GM21526 (cell line): ENCODE measurements at regions not wholly inside any gene's neighbourhood (a gene's known extent, or its start where the extent isn't known, plus 50 kb on each side); places are given as distances from the start of the nearest gene placed in this dataset.
"Not testable (repeated sequence)": the region's sequence is repeated elsewhere in the genome, so short reads cannot be mapped to it uniquely, and the experiment has no call there.

Experiments used
- ATAC-seq: cut with Tn5 transposase; IDR thresholded peaks from one replicate; pipeline ENCODE4 v1.9.1; 2021; ENCODE audit warnings: moderate library complexity; ENCODE audit not compliant: unreplicated experiment, low FRiP score

DNA sequence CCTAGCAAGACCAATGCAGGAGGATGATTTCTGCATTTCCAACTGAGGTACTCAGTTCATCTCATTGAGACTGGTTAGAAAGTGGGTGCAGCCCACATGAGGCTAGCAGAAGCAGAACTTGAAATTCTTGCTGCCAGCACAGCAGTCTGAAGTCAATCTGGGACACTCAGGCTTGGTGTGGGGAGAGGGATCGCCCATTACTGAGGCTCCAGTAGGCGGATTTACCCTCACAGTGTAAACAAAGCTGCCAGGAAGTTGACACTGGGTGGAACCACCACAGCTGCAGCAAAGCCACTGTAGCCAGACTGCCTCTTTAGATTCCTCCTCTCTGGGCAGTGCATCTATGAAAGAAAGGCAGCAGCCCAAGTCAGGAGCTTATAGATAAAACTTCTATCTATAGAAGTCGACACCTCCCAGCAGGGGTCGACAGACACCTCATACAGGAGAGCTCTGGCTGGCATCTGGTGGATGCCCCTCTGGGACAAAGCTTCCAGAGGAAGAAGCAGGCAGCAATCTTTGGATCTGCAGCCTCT, 1793.4 kb downstream of the OLFM4 start:
- ATAC-seq, result not testable (repeated sequence)

DNA sequence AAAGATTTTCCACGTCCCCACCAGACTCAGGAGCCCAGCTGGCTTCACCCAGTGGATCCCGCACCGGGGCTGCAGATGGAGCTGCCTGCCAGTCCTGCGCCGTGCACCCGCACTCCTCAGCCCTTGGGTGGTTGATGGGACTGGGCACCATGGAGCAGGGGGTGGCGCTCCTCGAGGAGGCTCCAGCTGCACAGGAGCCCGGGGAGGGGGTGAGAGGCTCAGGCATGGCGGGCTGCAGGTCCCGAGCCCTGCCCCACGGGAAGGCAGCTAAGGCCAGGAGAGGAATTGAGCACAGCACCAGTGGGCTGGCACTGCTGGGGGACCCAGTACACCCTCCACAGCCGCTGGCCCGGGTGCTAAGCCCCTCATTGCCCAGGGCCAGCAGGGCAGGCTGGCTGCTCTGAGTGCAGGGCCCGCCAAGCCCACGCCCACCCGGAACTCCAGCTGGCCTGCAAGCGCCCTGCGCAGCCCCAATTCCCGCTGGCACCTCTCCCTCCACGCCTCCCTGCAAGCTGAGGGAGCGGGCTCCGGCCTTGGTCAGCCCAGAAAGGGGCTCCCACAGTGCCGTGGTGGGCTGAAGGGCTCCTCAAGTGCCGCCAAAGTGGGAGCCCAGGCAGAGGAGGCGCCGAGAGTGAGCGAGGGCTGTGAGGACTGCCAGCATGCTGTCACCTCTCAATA, 1800.9 kb downstream of the OLFM4 start:
- ATAC-seq, result not testable (repeated sequence)

DNA sequence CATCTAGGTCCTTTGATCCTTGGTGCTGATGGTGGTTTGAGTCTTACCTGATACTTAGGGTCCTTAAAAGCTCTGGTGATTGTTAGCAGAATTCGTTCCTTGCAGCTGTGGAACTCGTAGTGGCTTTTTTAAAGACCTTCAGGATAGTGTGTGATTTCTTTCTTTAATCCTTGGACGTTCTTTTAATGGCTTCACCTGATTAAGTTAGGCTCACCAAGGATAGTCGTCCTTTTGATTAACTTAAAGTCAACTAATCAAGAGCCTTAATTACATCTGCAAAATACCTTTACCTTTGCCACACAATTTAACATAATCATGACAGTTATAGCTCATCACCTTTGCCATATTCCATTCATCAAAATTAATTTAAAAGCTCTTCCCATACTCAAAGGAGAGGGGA, 1807.7 kb downstream of the OLFM4 start:
- no peak for ATAC-seq

GRCh38 chr13:54841682-54842081, 1813.1 kb downstream of the OLFM4 start:
- ATAC-seq, result no peak

DNA sequence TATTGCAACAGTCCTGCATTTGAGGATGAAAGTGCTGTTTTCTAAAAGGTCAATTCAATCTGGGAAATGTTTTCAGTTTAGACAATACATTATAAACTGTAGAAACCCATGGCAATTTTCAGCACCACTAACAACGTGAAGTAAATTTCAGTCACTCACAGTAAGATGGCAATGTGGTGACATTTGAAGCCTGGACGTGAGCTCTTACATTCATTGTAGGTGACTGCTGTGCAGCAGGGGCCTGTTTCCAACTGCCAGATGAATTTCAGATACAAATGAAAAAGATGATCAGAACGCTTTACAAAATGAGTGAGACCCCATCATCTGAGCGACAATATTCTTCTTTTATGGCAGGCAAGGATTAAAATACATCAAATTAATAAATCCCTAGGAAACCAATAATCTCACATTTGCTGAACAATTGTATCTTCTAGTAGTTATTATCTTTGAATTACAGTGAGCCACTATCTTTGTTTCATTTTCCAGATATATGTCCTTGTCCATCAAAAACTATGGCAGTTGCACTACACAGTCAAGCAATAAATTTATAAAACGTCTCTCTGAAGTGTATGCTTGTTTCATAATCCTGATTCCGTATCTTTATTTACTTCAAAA, 1816.8 kb downstream of the OLFM4 start:
- ATAC-seq, result no peak

GRCh38 chr13:54852831-54853230, 1824.2 kb downstream of the OLFM4 start:
- no peak for ATAC-seq

DNA sequence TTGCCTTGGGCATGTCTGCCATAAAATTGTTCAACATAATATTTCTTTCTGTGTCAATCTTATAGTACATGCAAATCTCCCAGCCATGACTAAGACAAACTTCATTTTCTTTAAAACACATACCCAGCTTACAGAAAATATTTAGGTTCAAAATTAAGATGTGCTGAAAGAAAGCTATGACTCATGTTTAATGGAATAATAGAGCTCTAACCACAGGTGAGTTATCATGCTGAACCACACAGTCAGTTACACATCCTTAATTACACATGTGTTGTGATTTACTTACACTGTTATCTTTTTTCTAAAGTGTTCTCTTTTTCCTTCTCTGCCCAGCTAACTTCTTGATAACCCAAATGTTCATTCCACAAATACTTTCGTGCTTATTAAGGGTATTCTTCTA, 1831.2 kb downstream of the OLFM4 start:
- no peak for ATAC-seq

- no peak for ATAC-seq
Measured at GRCh38 chr13:54875111-54875510, 1846.5 kb downstream of the OLFM4 start.

GRCh38 chr13:54879036-54879435, 1850.4 kb downstream of the OLFM4 start:
- no peak for ATAC-seq

DNA sequence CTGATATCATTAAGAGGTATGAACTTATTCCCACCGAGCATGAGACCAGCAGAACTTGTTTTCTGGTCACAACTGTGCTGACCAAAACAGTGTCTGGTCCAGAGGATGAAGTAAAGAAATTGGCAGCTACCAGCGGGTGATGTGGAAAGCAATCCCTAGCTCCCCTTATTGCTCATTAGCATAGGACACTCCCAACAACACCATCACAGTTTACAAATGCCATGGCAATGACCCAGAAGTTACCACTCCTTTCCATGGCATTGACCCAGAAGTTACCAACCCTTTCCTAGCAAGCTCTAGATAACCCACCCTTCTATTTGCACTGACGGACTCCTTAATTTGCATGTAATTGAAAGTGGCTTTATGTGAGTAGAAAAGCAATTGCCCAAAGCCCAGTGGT, 1856.1 kb downstream of the OLFM4 start:
- ATAC-seq, result no peak

GRCh38 chr13:54890976-54891375, 1862.4 kb downstream of the OLFM4 start:
- no peak for ATAC-seq

DNA sequence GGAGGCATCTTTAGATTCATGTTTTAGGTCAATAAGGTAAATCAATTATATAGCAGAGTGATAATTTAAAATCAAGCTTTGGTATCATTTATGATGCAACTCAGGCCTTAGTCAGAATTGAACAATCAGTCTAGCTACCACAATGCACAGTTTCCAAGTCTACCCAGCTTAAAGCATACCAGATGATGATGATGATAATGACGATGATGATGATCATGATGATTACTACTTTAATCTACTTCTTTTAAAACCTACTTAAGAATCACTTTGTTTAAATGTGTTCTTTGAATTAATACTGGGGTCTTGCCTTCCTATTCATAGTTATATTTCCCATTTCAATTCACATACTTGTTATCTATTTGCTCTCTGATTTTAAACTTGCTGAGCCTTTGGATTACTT, 1872.7 kb downstream of the OLFM4 start:
- ATAC-seq, result no peak

- ATAC-seq, result no peak
Measured at GRCh38 chr13:54912367-54912766, 1883.8 kb downstream of the OLFM4 start.

DNA sequence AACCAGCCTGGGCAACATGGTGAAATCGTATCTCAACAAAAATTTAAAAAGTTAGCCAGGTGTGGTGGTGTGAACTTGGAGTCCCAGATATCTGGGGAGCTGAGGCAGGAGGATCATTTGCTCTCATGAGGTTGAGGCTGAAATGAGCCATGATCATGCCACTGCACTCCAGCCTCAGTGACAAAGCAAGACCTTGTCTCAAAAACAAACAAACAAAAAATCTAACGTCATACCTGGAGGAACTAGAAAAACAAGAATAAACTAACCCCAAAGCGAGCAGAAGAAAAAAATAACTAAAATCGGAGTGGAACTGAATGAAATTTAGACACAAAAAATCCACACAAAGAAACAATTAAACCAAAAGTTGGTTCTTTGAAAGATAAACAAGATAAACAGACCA, 1885.1 kb downstream of the OLFM4 start:
- ATAC-seq, result no peak

DNA sequence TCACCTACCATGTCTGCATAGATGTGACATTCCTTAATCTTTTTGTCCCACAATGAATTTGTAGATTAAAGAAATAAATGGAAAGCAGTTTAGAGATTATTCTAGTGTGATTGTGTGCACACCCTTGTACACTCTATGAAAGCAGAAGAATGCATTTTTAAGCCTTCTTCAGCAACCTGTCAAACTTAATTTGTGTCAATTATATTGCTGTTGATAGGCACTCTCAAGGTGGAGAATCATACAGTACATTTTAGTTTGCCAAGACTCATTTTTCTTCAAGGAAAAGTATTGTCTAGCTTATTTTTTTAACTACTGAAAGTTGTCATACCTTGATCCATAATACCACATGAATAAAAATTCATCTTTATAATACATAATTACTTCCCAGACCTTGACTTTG, 1898.9 kb downstream of the OLFM4 start:
- no peak for ATAC-seq

GRCh38 chr13:54928071-54928470, 1899.5 kb downstream of the OLFM4 start:
- no peak for ATAC-seq

DNA sequence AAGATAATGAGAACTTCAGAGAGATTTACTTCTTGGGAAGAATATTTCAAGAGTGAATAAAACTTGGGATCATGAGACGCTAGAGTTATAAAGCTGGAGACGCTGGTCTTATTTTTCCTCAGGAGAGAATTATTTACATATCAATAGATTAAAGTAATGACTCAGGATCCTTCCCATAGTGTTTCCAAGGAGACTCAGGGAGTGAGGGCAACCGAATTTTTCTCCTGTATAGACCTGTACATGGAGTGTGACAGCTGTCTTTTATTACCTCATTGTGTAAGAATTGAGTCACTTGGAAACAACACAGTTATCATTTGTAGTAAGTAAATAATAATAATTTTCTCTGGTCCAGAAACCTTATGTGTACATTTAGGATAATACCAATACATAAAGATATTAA, 1905.5 kb downstream of the OLFM4 start:
- ATAC-seq, result no peak

GRCh38 chr13:54945973-54946372, 1917.4 kb downstream of the OLFM4 start:
- no peak for ATAC-seq

- ATAC-seq, result no peak
Measured at GRCh38 chr13:54949735-54950134, 1921.1 kb downstream of the OLFM4 start.

DNA sequence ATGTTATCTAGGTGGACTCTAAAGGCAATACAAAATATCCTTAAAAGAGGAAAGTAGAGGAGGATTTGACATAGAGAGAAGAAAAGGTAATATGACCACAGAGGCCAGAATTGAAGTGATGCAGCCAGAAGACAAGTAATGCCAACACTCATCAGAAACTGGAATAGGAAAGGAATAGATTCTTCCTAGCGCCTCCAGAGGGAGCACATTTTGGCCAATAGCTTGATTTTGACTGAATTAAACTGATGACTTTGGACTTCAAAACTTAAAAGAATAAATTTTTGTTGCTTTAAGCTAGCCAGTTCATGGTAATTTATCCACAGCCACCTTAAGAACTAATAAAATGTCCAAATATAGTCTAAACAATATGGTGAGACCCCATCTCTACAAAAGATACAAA, 1921.9 kb downstream of the OLFM4 start:
- no peak for ATAC-seq

GRCh38 chr13:54953786-54954185, 1925.2 kb downstream of the OLFM4 start:
- ATAC-seq, result no peak

- no peak for ATAC-seq
Measured at GRCh38 chr13:54958781-54959180, 1930.2 kb downstream of the OLFM4 start.
